ENCODE measurements at regions not wholly inside any gene's neighbourhood (a gene's known extent, or its start where the extent isn't known, plus 50 kb on each side); places are given as distances from the start of the nearest gene placed in this dataset.
"Not testable (repeated sequence)": the region's sequence is repeated elsewhere in the genome, so short reads cannot be mapped to it uniquely, and the experiment has no call there.

- Histone ChIP-seq H2AFZ (ENCODE audit: low read depth, low read length) (no peak overlapping the region), H3K9me1 (replicated peaks; ENCODE audit: control insufficient read depth, extremely low read depth, insufficient read depth, low read length) (no peaks in the 10 kb centered on the region), H3K9ac (replicated peaks; ENCODE audit: extremely low read depth, insufficient read depth, low read length) (no peak overlapping the region), H3K36me3 (ENCODE audit: control insufficient read depth in 2 of 2, extremely low read depth in 1 of 2, insufficient read depth in 2 of 2, low read length in 2 of 2) (no peaks in the 10 kb centered on the region), H3K4me3 (replicated peaks in 1 of 3; ENCODE audit: insufficient read depth in 1 of 3, low read depth in 1 of 3, low read length in 3 of 3) (no peak overlapping the region), H3K27ac (ENCODE audit: insufficient read depth, low read depth, low read length) (no peak overlapping the region), H3K4me2 (ENCODE audit: insufficient read depth, low read length) (no peak overlapping the region), H3K27me3 (ENCODE audit: control insufficient read depth in 2 of 2, insufficient read depth in 2 of 2, low read length in 2 of 2) (no peaks in the 10 kb centered on the region), H3K79me2 (ENCODE audit: control insufficient read depth, insufficient read depth, low read length) (no peaks in the 10 kb centered on the region), H4K20me1 (replicated peaks; ENCODE audit: control insufficient read depth, extremely low read depth, insufficient read depth, low read length) (no peaks in the 10 kb centered on the region), H3K9me3 (replicated peaks; ENCODE audit: control insufficient read depth, insufficient read depth, low read length) (no peaks in the 10 kb centered on the region), H3K4me1 (ENCODE audit: control insufficient read depth, extremely low read depth, insufficient read depth, low read length) (peaks cover 4% of the 10 kb centered on the region)
- CTCF ChIA-PET, result interaction anchor here (1.3 to 4.6 kb wide), 2 partner anchors 27 to 189 kb away, joined by 5 to 25 read pairs; no protein-coding TSS in a partner anchor
- no peak for FAIRE-seq
- dilution Hi-C loops (cut with MboI; ENCODE audit: extremely low pct_ligation_motif_present, low sequenced_read_pairs), result no loop called here
- no TSS peak for BruUV-seq (replicated peaks)
- TF ChIP-seq MYC (IDR thresholded peaks at IDR 0.05; ENCODE audit: low read depth, low read length) (no peak), POLR2A (IDR thresholded peaks at IDR 0.05; ENCODE audit: low read depth, low read length) (no peak), POLR2AphosphoS5 (IDR thresholded peaks at IDR 0.05; ENCODE audit: insufficient read depth, low read depth, low read length) (no peak), CTCF (IDR thresholded peaks at IDR 0.05; ENCODE audit: extremely low read depth in 1 of 2, insufficient read depth in 1 of 2, low read depth in 1 of 2, low read length in 2 of 2) (no peak), JUN (IDR thresholded peaks at IDR 0.05; ENCODE audit: borderline replicate concordance, insufficient read depth, insufficient read length, low read depth) (no peak), MAX (IDR thresholded peaks at IDR 0.05; ENCODE audit: insufficient read depth, insufficient read length) (no peak), FOS (IDR thresholded peaks at IDR 0.05; ENCODE audit: borderline replicate concordance, insufficient read depth, low read length) (no peak), GATA2 (IDR thresholded peaks at IDR 0.05; ENCODE audit: insufficient read depth, insufficient read length, low read depth, low read length) (no peak), EZH2 (IDR thresholded peaks at IDR 0.05; ENCODE audit: borderline replicate concordance, low read depth, low read length, severe bottlenecking) (no peak)
- intact Hi-C loops (cut with micrococcal nuclease), result no loop called here
- no peak for DNase-seq (ENCODE audit: low read depth, low spot score)
- POLR2A ChIA-PET, result no interaction called here
Observed at GRCh38 chr3:138888560-138888959, 53.8 kb upstream of the PIK3CB start.

- FAIRE-seq; POLR2A ChIA-PET; intact Hi-C loops (cut with micrococcal nuclease): not testable (repeated sequence)
Observed at GRCh38 chr3:138886096-138886495, 51.4 kb upstream of the PIK3CB start.

More at GRCh38 chr3:138886096-138886495, 51.4 kb upstream of the PIK3CB start:
- H4K20me1 ChIP-seq (replicated peaks; ENCODE audit: control insufficient read depth, extremely low read depth, insufficient read depth, low read length); H3K4me3 ChIP-seq (replicated peaks in 1 of 3; ENCODE audit: insufficient read depth in 1 of 3, low read depth in 1 of 3, low read length in 3 of 3); H3K9ac ChIP-seq (replicated peaks; ENCODE audit: extremely low read depth, insufficient read depth, low read length); H3K36me3 ChIP-seq (ENCODE audit: control insufficient read depth in 2 of 2, extremely low read depth in 1 of 2, insufficient read depth in 2 of 2, low read length in 2 of 2); H2AFZ ChIP-seq (ENCODE audit: low read depth, low read length); dilution Hi-C loops (cut with MboI; ENCODE audit: extremely low pct_ligation_motif_present, low sequenced_read_pairs); DNase-seq (ENCODE audit: low read depth, low spot score); H3K9me3 ChIP-seq (replicated peaks; ENCODE audit: control insufficient read depth, insufficient read depth, low read length); H3K27ac ChIP-seq (ENCODE audit: insufficient read depth, low read depth, low read length); H3K4me1 ChIP-seq (ENCODE audit: control insufficient read depth, extremely low read depth, insufficient read depth, low read length); H3K27me3 ChIP-seq (ENCODE audit: control insufficient read depth in 2 of 2, insufficient read depth in 2 of 2, low read length in 2 of 2); H3K79me2 ChIP-seq (ENCODE audit: control insufficient read depth, insufficient read depth, low read length); H3K4me2 ChIP-seq (ENCODE audit: insufficient read depth, low read length); H3K9me1 ChIP-seq (replicated peaks; ENCODE audit: control insufficient read depth, extremely low read depth, insufficient read depth, low read length); BruUV-seq (replicated peaks): not testable (repeated sequence)
- CTCF ChIA-PET, result interaction anchor here (0.9 to 1.5 kb wide), 3 partner anchors 10 to 292 kb away, joined by 3 to 5 read pairs (median 5); partner anchors contain the start of gene CEP70

All from endothelial cell of umbilical vein (primary cell).